Gastrocnemius medialis (tissue), 4 donors: ENCODE measurements at regions not wholly inside any gene's neighbourhood (a gene's known extent, or its start where the extent isn't known, plus 50 kb on each side); places are given as distances from the start of the nearest gene placed in this dataset.

Experiments used
- CTCF ChIP-seq, 5 experiments: fragments of 450-650 bp in 3 of 5; fragments of 200-600 bp in 2 of 5; sonication (generic) in 2 of 5; IDR thresholded peaks in 4 of 5; conservative IDR thresholded peaks in 1 of 5; 1 replicate in 4 of 5; 2 replicates in 1 of 5; pipeline ENCODE4 v1.5.1; 2016 to 2019; ENCODE audit warnings: antibody characterized with exemption in 5 of 5, mild to moderate bottlenecking in 3 of 5, moderate library complexity in 3 of 5
- POLR2A ChIP-seq, 2 donors: fragments of 450-650 bp; IDR thresholded peaks; one replicate each; pipeline ENCODE4 v1.6.1; 2017; ENCODE audit warnings: antibody characterized with exemption in 2 of 2, mild to moderate bottlenecking in 2 of 2, moderate library complexity in 2 of 2

- TF ChIP-seq POLR2A (IDR thresholded peaks at IDR 0.05) (no peak), CTCF (IDR thresholded peaks at IDR 0.05 in 4 of 5, conservative IDR thresholded peaks at IDR 0.05 in 1 of 5) (no peak)
Observed at GRCh38 chr20:40807821-40808170, 118.8 kb upstream of the MAFB start.
